Cardiac muscle cell (in vitro differentiated cells and primary cell): ENCODE measurements at regions not wholly inside any gene's neighbourhood (a gene's known extent, or its start where the extent isn't known, plus 50 kb on each side); places are given as distances from the start of the nearest gene placed in this dataset.

Source experiments
- DNase-seq, 2 donors: peaks; one replicate each; pipeline versions ENCODE4 v3.0.0 to v3.0.0-alpha.2; 2010 to 2017; ENCODE audit warnings: low read depth in 1 of 2, low spot score in 1 of 2
- H3K27ac ChIP-seq: fragments of 200-600 bp; sonication (generic); 2 replicates; pipeline ENCODE4 v1.5.1; 2016
- H3K27me3 ChIP-seq: fragments of 200-600 bp; sonication (generic); 2 replicates; pipeline ENCODE4 v1.6.0; 2016; ENCODE audit warnings: control low read depth
- H3K36me3 ChIP-seq: fragments of 200-600 bp; sonication (generic); 2 replicates; pipeline ENCODE4 v1.5.1; 2016; ENCODE audit warnings: control low read depth
- H3K4me1 ChIP-seq: fragments of 200-600 bp; sonication (generic); 2 replicates; pipeline ENCODE4 v1.8.1; 2017; ENCODE audit warnings: low read depth, mild to moderate bottlenecking, mixed run types
- H3K4me3 ChIP-seq: fragments of 200-600 bp; sonication (generic); 2 replicates; pipeline ENCODE4 v1.5.1; 2016; ENCODE audit warnings: mild to moderate bottlenecking
- H3K9me3 ChIP-seq: fragments of 200-600 bp; sonication (generic); 2 replicates; pipeline ENCODE4 v1.5.1; 2017; ENCODE audit warnings: low read depth, mild to moderate bottlenecking, control low read depth
- TF ChIP-seq, protein P1 (sequence below): IDR thresholded peaks from 2 replicates; pipeline ENCODE4 v1.5.1; 2012; ENCODE audit warnings: low read depth, mild to moderate bottlenecking, low read length

DNA sequence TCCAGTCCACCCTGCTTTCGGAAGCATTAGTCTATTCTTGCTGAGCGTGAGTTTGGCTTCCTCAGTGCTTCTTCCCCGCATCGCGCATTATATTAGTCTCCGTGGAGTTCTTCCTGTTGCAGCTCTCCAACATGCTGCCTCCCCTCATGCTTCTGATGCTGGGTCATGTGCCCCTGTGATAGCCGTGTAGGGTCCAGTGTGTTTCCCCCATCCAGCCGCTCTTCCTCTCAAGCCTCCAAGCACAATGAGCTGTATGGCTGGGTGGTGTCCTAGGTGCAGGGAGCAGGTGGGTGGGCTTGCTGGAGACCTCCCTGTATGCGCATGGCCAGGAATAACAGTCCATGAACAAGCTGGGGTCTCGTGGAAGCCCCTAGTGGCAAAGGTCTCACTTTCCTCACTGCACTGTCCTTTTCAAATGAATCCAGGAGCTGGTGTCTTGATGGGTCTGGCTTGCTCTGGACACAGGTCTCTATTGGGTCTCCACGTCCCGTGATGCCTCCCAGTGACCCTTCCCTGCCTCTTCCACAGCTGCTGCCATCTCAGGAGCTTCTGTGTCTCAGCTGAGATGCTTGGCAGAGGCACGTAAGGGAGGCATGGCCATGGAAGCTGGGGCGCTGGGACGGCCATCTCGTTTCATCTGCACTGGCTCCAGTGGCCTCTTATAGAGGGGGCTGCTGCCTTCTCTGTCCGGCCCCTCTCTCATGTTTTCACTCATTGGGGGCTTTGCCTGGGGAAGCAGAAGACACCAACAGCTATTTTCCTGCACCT, 54.8 kb upstream of the HDAC4 start:
- Histone ChIP-seq H3K36me3 (no peaks in the 10 kb centered on the region), H3K4me3 (no peak overlapping the region), H3K4me1 (no peaks in the 10 kb centered on the region), H3K27me3 (no peaks in the 10 kb centered on the region), H3K27ac (no peak overlapping the region), H3K9me3 (peaks cover 2% of the 10 kb centered on the region)
- TF ChIP-seq, protein P1, sequence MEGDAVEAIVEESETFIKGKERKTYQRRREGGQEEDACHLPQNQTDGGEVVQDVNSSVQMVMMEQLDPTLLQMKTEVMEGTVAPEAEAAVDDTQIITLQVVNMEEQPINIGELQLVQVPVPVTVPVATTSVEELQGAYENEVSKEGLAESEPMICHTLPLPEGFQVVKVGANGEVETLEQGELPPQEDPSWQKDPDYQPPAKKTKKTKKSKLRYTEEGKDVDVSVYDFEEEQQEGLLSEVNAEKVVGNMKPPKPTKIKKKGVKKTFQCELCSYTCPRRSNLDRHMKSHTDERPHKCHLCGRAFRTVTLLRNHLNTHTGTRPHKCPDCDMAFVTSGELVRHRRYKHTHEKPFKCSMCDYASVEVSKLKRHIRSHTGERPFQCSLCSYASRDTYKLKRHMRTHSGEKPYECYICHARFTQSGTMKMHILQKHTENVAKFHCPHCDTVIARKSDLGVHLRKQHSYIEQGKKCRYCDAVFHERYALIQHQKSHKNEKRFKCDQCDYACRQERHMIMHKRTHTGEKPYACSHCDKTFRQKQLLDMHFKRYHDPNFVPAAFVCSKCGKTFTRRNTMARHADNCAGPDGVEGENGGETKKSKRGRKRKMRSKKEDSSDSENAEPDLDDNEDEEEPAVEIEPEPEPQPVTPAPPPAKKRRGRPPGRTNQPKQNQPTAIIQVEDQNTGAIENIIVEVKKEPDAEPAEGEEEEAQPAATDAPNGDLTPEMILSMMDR = no peak
- no peak for DNase-seq

DNA sequence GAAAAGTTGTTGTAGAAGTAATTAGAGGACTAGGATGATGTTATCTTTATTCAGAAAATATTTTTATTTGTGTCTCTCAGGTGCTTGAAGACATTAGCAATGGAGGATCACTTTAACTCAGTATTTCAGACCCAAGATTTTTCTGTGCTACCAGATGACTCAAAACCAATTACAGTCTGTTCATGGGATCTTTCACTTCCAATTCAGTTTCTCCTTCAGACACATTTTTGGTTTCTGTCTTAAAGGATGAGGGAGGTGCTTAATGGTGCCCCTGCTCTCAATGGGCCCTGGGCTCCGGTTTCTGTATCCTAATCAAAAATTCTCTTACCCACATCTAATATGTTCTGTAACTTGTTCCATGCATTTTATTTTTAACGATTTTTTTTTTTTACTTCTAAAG, 53.7 kb upstream of the HDAC4 start:
- Histone ChIP-seq H3K36me3 (no peaks in the 10 kb centered on the region), H3K9me3 (peaks cover 2% of the 10 kb centered on the region), H3K27me3 (no peaks in the 10 kb centered on the region), H3K4me1 (no peaks in the 10 kb centered on the region), H3K4me3 (no peak overlapping the region), H3K27ac (no peak overlapping the region)
- no peak for DNase-seq
- TF ChIP-seq, protein P1 = no peak
